ENCODE measurements at regions not wholly inside any gene's neighbourhood (a gene's known extent, or its start where the extent isn't known, plus 50 kb on each side); places are given as distances from the start of the nearest gene placed in this dataset.
A peak's percentile ranks its signal among the peaks of the same experiment; 100 is the strongest.

DNA sequence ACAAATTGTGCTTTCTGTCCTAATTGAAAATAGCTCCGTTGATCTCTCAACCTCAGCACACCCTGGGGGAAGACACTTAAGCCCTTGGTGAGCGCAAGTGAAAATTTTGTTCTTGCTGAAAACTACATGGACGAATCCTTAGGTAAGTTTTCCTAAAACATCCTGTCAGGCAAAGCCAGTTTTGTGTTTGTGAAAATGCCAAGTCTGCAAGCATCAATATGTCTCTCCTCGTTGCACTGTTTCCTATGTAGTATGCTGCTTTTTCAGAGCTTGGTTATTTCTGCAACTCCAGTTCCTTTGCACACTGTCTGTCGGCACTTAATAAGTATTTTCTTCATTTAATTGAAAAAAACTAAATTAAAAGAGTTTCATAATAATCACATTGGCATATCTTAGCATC lies 146.9 kb upstream of the POU3F3 start:
- Mint-ChIP-seq H3K4me1 (peaks cover 52% of the 10 kb centered on the region), H3K4me3 (no peak overlapping the region), H3K9me3 (peaks cover 2% of the 10 kb centered on the region), H3K36me3 (no peaks in the 10 kb centered on the region), H3K27ac (no peak overlapping the region), H3K27me3 (ENCODE audit: insufficient read depth, low read depth) (no peaks in the 10 kb centered on the region)
- no peak for TF ChIP-seq EZH2 (IDR thresholded peaks at IDR 0.05)
- no peak for TF ChIP-seq EZH2phosphoT487 (IDR thresholded peaks at IDR 0.05)
- TF ChIP-seq, protein P1, sequence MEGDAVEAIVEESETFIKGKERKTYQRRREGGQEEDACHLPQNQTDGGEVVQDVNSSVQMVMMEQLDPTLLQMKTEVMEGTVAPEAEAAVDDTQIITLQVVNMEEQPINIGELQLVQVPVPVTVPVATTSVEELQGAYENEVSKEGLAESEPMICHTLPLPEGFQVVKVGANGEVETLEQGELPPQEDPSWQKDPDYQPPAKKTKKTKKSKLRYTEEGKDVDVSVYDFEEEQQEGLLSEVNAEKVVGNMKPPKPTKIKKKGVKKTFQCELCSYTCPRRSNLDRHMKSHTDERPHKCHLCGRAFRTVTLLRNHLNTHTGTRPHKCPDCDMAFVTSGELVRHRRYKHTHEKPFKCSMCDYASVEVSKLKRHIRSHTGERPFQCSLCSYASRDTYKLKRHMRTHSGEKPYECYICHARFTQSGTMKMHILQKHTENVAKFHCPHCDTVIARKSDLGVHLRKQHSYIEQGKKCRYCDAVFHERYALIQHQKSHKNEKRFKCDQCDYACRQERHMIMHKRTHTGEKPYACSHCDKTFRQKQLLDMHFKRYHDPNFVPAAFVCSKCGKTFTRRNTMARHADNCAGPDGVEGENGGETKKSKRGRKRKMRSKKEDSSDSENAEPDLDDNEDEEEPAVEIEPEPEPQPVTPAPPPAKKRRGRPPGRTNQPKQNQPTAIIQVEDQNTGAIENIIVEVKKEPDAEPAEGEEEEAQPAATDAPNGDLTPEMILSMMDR (IDR thresholded peaks at IDR 0.05), result no peak
- no peak overlapping the region for H3K4me2 ChIP-seq
- H3K4me3 ChIP-seq, result no peak overlapping the region
- no peaks in the 10 kb centered on the region for H3F3A ChIP-seq (ENCODE audit: low read depth)
- no peak overlapping the region for H3K27ac ChIP-seq
- H4K20me1 ChIP-seq (ENCODE audit: low read depth), result no peaks in the 10 kb centered on the region
- H3K9me3 ChIP-seq (ENCODE audit: low read depth), result no peaks in the 10 kb centered on the region
- peak overlapping the region; percentile 30 for H2AFZ ChIP-seq (replicated peaks)
- no peaks in the 10 kb centered on the region for H3K79me2 ChIP-seq (ENCODE audit: low read depth)
- H3K36me3 ChIP-seq, result no peaks in the 10 kb centered on the region
- no peaks in the 10 kb centered on the region for H3K27me3 ChIP-seq
- H3K9ac ChIP-seq, result no peak overlapping the region
- no peak for DNase-seq (ENCODE audit: low spot score)
- peaks cover 48% of the 10 kb centered on the region for H3K4me1 ChIP-seq

DNA sequence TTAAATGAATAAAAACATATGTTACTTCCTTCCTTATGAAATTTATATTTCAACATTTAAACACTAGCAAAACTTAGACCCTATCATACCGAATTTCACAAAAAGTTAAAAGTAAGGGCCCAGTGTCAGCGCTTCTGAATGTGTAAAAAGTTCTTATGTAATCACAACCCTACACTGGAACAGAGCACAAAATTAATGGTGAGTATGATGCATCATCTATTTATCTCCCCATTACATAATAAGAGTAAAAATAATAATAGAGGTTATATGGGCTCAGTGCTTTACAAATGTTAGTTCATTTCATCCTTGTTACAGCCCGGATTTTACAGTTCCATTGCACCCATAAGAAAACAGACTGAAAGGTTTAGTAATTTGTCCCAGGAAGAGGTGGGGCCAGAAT lies 144.9 kb upstream of the POU3F3 start:
- H3K27me3 Mint-ChIP-seq (ENCODE audit: insufficient read depth, low read depth), result no peaks in the 10 kb centered on the region
- H3K27ac Mint-ChIP-seq, result no peak overlapping the region
- peaks cover 33% of the 10 kb centered on the region for H3K4me1 Mint-ChIP-seq
- Histone ChIP-seq H3K4me1 (peaks cover 29% of the 10 kb centered on the region), H3K36me3 (no peaks in the 10 kb centered on the region), H3K9me3 (ENCODE audit: low read depth) (no peaks in the 10 kb centered on the region), H2AFZ (replicated peaks) (no peak overlapping the region), H3K9ac (no peak overlapping the region), H3F3A (ENCODE audit: low read depth) (no peaks in the 10 kb centered on the region), H3K27ac (no peak overlapping the region), H3K79me2 (ENCODE audit: low read depth) (no peaks in the 10 kb centered on the region), H3K27me3 (no peaks in the 10 kb centered on the region), H4K20me1 (ENCODE audit: low read depth) (no peaks in the 10 kb centered on the region), H3K4me2 (no peak overlapping the region), H3K4me3 (no peak overlapping the region)
- H3K4me3 Mint-ChIP-seq, result no peak overlapping the region
- H3K9me3 Mint-ChIP-seq, result peaks cover 12% of the 10 kb centered on the region
- no peaks in the 10 kb centered on the region for H3K36me3 Mint-ChIP-seq
- TF ChIP-seq, protein P1 (IDR thresholded peaks at IDR 0.05), result no peak
- TF ChIP-seq EZH2phosphoT487 (IDR thresholded peaks at IDR 0.05) (no peak), EZH2 (IDR thresholded peaks at IDR 0.05) (no peak)
- DNase-seq (ENCODE audit: low spot score), result no peak

DNA sequence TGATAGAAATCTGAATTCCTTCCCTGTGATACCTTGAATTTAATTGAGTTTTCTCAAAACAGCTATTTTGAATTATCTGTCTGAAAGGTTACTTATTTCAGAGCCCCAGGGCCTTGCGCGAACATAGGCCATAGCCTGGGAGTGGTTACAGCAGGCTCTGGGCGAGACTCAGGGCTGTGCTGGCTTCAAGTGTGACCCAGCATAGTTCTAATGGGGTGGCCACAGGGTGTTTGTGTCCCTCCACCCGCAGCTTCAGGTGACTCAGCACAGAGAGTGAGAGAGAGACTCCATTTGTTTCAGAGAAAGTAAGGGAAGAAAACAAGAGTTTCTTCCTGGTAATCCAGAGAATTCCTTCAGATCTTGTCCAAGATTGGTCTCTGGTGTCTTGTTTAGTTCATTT lies 137.9 kb upstream of the POU3F3 start:
- peak overlapping the region; percentile 81 for H3K27ac Mint-ChIP-seq
- Histone ChIP-seq H3F3A (ENCODE audit: low read depth) (no peaks in the 10 kb centered on the region), H3K27ac (no peak overlapping the region), H4K20me1 (ENCODE audit: low read depth) (no peaks in the 10 kb centered on the region), H3K79me2 (ENCODE audit: low read depth) (no peaks in the 10 kb centered on the region), H3K9me3 (ENCODE audit: low read depth) (no peaks in the 10 kb centered on the region), H3K36me3 (no peaks in the 10 kb centered on the region), H3K27me3 (no peaks in the 10 kb centered on the region), H3K4me1 (no peaks in the 10 kb centered on the region), H3K4me2 (no peak overlapping the region), H2AFZ (replicated peaks) (no peak overlapping the region), H3K9ac (no peak overlapping the region), H3K4me3 (no peak overlapping the region)
- no peak overlapping the region for H3K4me3 Mint-ChIP-seq
- TF ChIP-seq, protein P1 (IDR thresholded peaks at IDR 0.05), result no peak
- TF ChIP-seq EZH2 (IDR thresholded peaks at IDR 0.05) (no peak), EZH2phosphoT487 (IDR thresholded peaks at IDR 0.05) (no peak)
- H3K9me3 Mint-ChIP-seq, result peaks cover 24% of the 10 kb centered on the region
- H3K36me3 Mint-ChIP-seq, result peaks cover 3% of the 10 kb centered on the region
- no peaks in the 10 kb centered on the region for H3K4me1 Mint-ChIP-seq
- no peak for DNase-seq (ENCODE audit: low spot score)
- H3K27me3 Mint-ChIP-seq (ENCODE audit: insufficient read depth, low read depth), result peaks cover 2% of the 10 kb centered on the region

Measured in neural progenitor cell (in vitro differentiated cells).